ENCODE measurements at regions not wholly inside any gene's neighbourhood (a gene's known extent, or its start where the extent isn't known, plus 50 kb on each side); places are given as distances from the start of the nearest gene placed in this dataset.

DNA sequence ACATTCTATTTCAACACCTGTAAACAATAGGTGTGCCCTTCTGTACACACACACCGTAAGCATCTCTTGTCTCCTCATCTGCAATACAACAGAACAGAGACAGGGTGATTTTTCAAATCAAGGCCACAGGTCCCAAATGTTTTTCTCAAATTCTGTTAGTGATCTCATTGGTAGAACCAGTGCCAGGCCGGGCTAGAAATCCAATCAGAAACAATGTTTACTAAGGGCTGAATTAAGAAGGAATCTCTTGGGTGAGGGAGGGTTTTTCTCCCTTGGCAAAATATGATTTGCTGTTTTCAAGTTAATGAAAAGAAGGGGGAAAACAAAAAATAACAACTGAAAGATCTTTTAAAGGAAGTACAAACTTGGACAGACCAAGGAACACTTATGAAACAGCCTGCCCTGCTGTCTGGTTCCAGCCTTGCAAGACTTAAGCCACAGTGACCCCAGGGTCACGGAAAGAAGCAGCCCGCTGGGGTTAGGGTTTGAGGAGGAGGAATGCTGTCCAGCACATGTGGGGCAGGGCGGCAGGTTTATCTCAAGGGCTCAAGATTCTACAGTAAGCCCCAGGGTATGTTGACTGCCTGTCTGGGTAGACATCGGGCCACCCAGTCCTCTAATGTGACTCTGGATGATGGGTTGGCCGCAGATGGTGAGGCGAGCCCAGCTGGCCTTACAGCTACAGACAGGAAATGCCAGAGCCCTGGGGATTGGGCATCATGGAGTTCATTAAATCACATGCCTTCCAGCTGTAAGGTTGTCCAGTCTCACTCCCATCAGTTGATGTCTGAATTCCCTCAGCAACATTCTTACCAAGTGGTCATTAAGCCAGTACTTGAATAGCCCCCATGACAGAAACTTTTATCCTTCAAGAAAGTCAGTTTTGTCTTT, 73.3 kb upstream of the SLC44A3 start:
- Histone ChIP-seq H3K4me3 (ENCODE audit: low read length) (no peak overlapping the region), H3K4me1 (ENCODE audit: control insufficient read depth, insufficient read depth, low read length) (peaks cover 9% of the 10 kb centered on the region), H3K27me3 (ENCODE audit: control insufficient read depth, insufficient read depth, low read length) (no peaks in the 10 kb centered on the region), H3K36me3 (ENCODE audit: control insufficient read depth, insufficient read depth, low read length) (no peaks in the 10 kb centered on the region), H3K9me3 (replicated peaks; ENCODE audit: control insufficient read depth, low read depth, low read length) (peaks cover 5% of the 10 kb centered on the region), H3K27ac (ENCODE audit: low read length) (no peak overlapping the region)
- DNase-seq = no peak
- 60% methylated on average over 5 of the region's 8 CpGs for WGBS (ENCODE audit: insufficient coverage)

- H3K27me3 ChIP-seq (ENCODE audit: control insufficient read depth, insufficient read depth, low read length) = no peaks in the 10 kb centered on the region
Measured at GRCh38 chr1:94745742-94746141, 74.4 kb upstream of the SLC44A3 start.

GRCh38 chr1:94743862-94744261, 76.3 kb upstream of the SLC44A3 start:
- peak; percentile 97 for DNase-seq
- Histone ChIP-seq H3K36me3 (ENCODE audit: control insufficient read depth, insufficient read depth, low read length) (no peaks in the 10 kb centered on the region), H3K27ac (ENCODE audit: low read length) (peak overlapping the region; percentile 39), H3K27me3 (ENCODE audit: control insufficient read depth, insufficient read depth, low read length) (no peaks in the 10 kb centered on the region), H3K4me3 (ENCODE audit: low read length) (no peak overlapping the region), H3K9me3 (replicated peaks; ENCODE audit: control insufficient read depth, low read depth, low read length) (no peaks in the 10 kb centered on the region), H3K4me1 (ENCODE audit: control insufficient read depth, insufficient read depth, low read length) (peaks cover 9% of the 10 kb centered on the region)
- no CpG with 5 or more reads among the region's 1 CpG for WGBS (ENCODE audit: insufficient coverage)

More at GRCh38 chr1:94745742-94746141, 74.4 kb upstream of the SLC44A3 start:
- Histone ChIP-seq H3K27ac (ENCODE audit: low read length) (no peak overlapping the region), H3K36me3 (ENCODE audit: control insufficient read depth, insufficient read depth, low read length) (no peaks in the 10 kb centered on the region), H3K4me3 (ENCODE audit: low read length) (no peak overlapping the region), H3K4me1 (ENCODE audit: control insufficient read depth, insufficient read depth, low read length) (peaks cover 9% of the 10 kb centered on the region), H3K9me3 (replicated peaks; ENCODE audit: control insufficient read depth, low read depth, low read length) (peaks cover 5% of the 10 kb centered on the region)
- DNase-seq = no peak

DNA sequence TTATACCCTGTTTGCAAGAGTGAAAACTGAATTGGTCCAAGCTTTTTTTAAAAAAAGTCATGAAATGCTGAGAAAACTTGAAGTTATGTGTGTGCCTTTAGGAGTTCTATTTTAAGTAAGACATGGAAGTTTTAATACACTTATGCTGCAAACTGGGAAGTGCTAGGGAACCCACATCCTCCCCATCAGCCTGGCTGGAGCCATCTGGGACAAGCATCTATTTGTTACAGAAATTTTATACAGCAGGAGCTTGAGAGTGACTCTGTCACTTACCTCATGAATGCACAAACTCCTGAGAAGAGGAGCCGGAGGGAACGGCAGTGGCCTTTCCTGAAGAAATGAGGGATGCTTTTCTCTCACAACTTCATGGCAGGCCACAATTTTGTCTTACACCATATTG, 78.2 kb upstream of the SLC44A3 start:
- Histone ChIP-seq H3K36me3 (ENCODE audit: control insufficient read depth, insufficient read depth, low read length) (no peaks in the 10 kb centered on the region), H3K27ac (ENCODE audit: low read length) (no peak overlapping the region), H3K4me1 (ENCODE audit: control insufficient read depth, insufficient read depth, low read length) (peaks cover 7% of the 10 kb centered on the region), H3K27me3 (ENCODE audit: control insufficient read depth, insufficient read depth, low read length) (no peaks in the 10 kb centered on the region), H3K9me3 (replicated peaks; ENCODE audit: control insufficient read depth, low read depth, low read length) (no peaks in the 10 kb centered on the region), H3K4me3 (ENCODE audit: low read length) (no peak overlapping the region)
- WGBS (ENCODE audit: insufficient coverage) = 100% methylated on average over 1 of the region's 2 CpGs
- no peak for DNase-seq

DNA sequence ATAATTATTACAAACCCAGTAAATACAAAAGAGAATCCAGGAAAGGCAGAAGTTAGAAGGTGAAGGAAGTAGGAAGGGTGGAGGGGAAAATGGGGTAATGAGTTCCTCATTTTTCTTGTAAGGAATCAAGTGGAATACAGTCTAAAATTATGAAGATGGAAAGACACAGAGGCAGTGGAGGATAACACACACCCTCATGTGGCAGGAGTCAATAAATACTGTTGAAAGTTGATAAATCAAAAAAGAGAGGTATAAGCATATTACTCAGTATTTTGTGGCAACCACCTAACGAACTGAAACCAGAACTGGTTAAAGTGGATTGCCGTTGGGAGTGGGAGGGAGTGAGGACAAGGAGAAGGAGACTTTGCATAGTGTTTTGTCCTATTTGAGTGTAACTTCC, 78.6 kb upstream of the SLC44A3 start:
- H3K27ac ChIP-seq (ENCODE audit: low read length) = no peak overlapping the region
- H3K4me3 ChIP-seq (ENCODE audit: low read length) = no peak overlapping the region
- H3K9me3 ChIP-seq (replicated peaks; ENCODE audit: control insufficient read depth, low read depth, low read length) = no peaks in the 10 kb centered on the region
- WGBS (ENCODE audit: insufficient coverage) = no CpG with 5 or more reads among the region's 2 CpGs
- H3K27me3 ChIP-seq (ENCODE audit: control insufficient read depth, insufficient read depth, low read length) = no peaks in the 10 kb centered on the region
- no peak for DNase-seq
- H3K36me3 ChIP-seq (ENCODE audit: control insufficient read depth, insufficient read depth, low read length) = no peaks in the 10 kb centered on the region
- peaks cover 7% of the 10 kb centered on the region for H3K4me1 ChIP-seq (ENCODE audit: control insufficient read depth, insufficient read depth, low read length)

DNA sequence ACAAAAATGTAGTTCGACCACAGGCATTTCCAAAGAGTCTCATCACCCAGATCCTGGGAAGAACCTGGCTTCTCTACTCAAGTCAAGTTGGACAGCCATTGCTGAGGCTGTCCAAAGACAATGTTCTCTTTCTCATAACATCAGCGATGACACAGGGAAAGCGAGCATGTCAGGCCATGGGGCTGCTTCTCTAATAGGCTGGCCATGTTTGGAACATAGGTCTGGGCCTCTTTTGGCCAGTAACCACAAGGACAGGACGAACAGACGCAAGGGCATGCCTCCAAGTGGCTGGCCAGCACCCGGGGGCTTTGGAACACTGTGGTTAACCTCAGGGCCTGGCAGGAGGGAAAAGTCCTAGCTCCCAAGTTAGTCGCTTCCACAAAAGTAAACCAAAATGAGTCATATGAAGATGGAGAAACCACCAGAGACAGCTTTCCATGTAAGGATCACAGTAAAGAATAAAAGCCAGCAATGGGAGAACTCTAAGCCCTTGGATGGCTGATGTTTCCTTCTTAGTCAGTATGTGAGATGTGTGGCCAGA, 80.6 kb upstream of the SLC44A3 start:
- Histone ChIP-seq H3K27ac (ENCODE audit: low read length) (no peak overlapping the region), H3K4me3 (ENCODE audit: low read length) (no peak overlapping the region), H3K9me3 (replicated peaks; ENCODE audit: control insufficient read depth, low read depth, low read length) (no peaks in the 10 kb centered on the region), H3K27me3 (ENCODE audit: control insufficient read depth, insufficient read depth, low read length) (no peaks in the 10 kb centered on the region), H3K36me3 (ENCODE audit: control insufficient read depth, insufficient read depth, low read length) (no peaks in the 10 kb centered on the region), H3K4me1 (ENCODE audit: control insufficient read depth, insufficient read depth, low read length) (peaks cover 17% of the 10 kb centered on the region)
- 70% methylated on average over 5 of the region's 7 CpGs for WGBS (ENCODE audit: insufficient coverage)
- no peak for DNase-seq

DNA sequence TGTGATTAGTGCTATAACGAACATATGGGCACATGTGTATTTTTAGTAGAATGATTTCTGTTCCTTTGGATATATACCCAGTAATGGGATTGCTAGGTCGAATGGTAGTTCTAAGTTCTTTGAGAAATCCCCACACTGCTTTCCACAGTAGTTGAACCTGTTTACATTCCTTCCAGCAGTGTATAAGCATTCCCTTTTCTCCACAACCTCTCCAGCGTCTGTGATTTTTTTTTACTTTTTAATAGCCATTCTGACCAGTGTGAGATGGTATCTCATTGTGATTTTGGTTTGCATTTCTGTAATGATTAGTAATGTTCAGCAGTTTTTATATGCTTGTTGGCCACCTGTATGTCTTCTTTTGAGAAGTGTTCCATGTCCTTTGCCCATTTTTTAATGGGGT, 81.8 kb upstream of the SLC44A3 start:
- H3K27ac ChIP-seq (ENCODE audit: low read length) = no peak overlapping the region
- no peak for DNase-seq
- H3K4me3 ChIP-seq (ENCODE audit: low read length) = no peak overlapping the region
- no CpG with 5 or more reads among the region's 3 CpGs for WGBS (ENCODE audit: insufficient coverage)
- H3K36me3 ChIP-seq (ENCODE audit: control insufficient read depth, insufficient read depth, low read length) = no peaks in the 10 kb centered on the region
- H3K4me1 ChIP-seq (ENCODE audit: control insufficient read depth, insufficient read depth, low read length) = peaks cover 12% of the 10 kb centered on the region
- H3K9me3 ChIP-seq (replicated peaks; ENCODE audit: control insufficient read depth, low read depth, low read length) = no peaks in the 10 kb centered on the region
- no peaks in the 10 kb centered on the region for H3K27me3 ChIP-seq (ENCODE audit: control insufficient read depth, insufficient read depth, low read length)

- H3K27me3 ChIP-seq (ENCODE audit: control insufficient read depth, insufficient read depth, low read length) = no peaks in the 10 kb centered on the region
- peaks cover 10% of the 10 kb centered on the region for H3K4me1 ChIP-seq (ENCODE audit: control insufficient read depth, insufficient read depth, low read length)
- no peaks in the 10 kb centered on the region for H3K9me3 ChIP-seq (replicated peaks; ENCODE audit: control insufficient read depth, low read depth, low read length)
- peak; percentile 44 for DNase-seq
- H3K4me3 ChIP-seq (ENCODE audit: low read length) = no peak overlapping the region
- H3K27ac ChIP-seq (ENCODE audit: low read length) = no peak overlapping the region
- WGBS (ENCODE audit: insufficient coverage) = 58% methylated on average over 4 of the region's 5 CpGs
- H3K36me3 ChIP-seq (ENCODE audit: control insufficient read depth, insufficient read depth, low read length) = no peaks in the 10 kb centered on the region
Measured at GRCh38 chr1:94737124-94737998, 82.8 kb upstream of the SLC44A3 start.

DNA sequence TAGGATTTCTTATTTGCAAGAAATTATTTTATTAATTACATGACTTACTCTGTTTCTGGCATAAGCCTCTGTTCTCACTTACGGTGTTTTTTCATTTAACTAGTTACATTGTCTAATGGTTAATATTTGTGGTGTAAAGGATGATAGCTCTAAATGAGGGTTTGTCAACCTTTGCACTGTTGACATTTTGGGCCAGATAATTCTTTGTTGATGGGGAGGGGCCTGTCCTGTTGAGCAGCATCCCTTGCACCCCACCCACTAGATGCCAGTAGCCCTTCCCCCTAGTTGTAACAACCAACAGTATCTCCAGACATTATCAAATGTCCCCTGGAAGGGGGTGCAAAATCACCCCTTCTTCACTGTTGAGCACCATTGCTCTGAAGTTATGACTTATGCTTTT, 83.6 kb upstream of the SLC44A3 start:
- WGBS (ENCODE audit: insufficient coverage) = no CpG with 5 or more reads among the region's 1 CpG
- H3K4me1 ChIP-seq (ENCODE audit: control insufficient read depth, insufficient read depth, low read length) = peaks cover 10% of the 10 kb centered on the region

DNA sequence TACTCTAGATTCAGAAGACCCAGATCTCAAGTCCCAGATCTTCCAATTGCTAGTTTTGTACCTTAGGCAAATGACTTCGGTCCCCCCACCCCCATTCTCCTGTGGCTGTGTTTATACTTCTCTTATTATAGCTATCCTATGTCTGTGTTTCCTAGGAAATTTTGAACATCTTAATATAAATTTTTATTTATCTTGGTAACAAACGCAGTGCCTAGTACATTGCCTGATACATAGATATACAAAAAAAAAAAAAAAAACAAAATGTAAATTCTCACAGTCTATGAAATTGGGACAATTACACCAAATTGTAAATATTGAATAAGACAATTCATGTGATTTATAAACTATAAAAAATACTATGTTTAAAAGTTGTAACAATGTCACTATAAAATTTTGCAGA, 84.1 kb upstream of the SLC44A3 start:
- H3K4me3 ChIP-seq (ENCODE audit: low read length) = no peak overlapping the region
- H3K27ac ChIP-seq (ENCODE audit: low read length) = no peak overlapping the region
- H3K27me3 ChIP-seq (ENCODE audit: control insufficient read depth, insufficient read depth, low read length) = no peaks in the 10 kb centered on the region
- no peak for DNase-seq
- WGBS (ENCODE audit: insufficient coverage) = no CpG with 5 or more reads among the region's 2 CpGs
- H3K4me1 ChIP-seq (ENCODE audit: control insufficient read depth, insufficient read depth, low read length) = peaks cover 10% of the 10 kb centered on the region
- H3K9me3 ChIP-seq (replicated peaks; ENCODE audit: control insufficient read depth, low read depth, low read length) = no peaks in the 10 kb centered on the region
- H3K36me3 ChIP-seq (ENCODE audit: control insufficient read depth, insufficient read depth, low read length) = no peaks in the 10 kb centered on the region

More for the DNA sequence above, 83.6 kb upstream of the SLC44A3 start:
- H3K9me3 ChIP-seq (replicated peaks; ENCODE audit: control insufficient read depth, low read depth, low read length) = no peaks in the 10 kb centered on the region
- H3K27ac ChIP-seq (ENCODE audit: low read length) = no peak overlapping the region
- no peak for DNase-seq
- no peaks in the 10 kb centered on the region for H3K27me3 ChIP-seq (ENCODE audit: control insufficient read depth, insufficient read depth, low read length)
- no peak overlapping the region for H3K4me3 ChIP-seq (ENCODE audit: low read length)
- H3K36me3 ChIP-seq (ENCODE audit: control insufficient read depth, insufficient read depth, low read length) = no peaks in the 10 kb centered on the region
